ENCODE measurements at regions not wholly inside any gene's neighbourhood (a gene's known extent, or its start where the extent isn't known, plus 50 kb on each side); places are given as distances from the start of the nearest gene placed in this dataset.

GRCh38 chr2:237171396-237171795, 85.7 kb downstream of the COPS8 start:
- TF ChIP-seq CTCF (IDR thresholded peaks at IDR 0.05; ENCODE audit: borderline replicate concordance, insufficient read depth, low read depth, low read length), result no peak
- no peak overlapping the region for H3K4me3 ChIP-seq (ENCODE audit: low read depth, low read length)

GRCh38 chr2:237171881-237172280, 86.2 kb downstream of the COPS8 start:
- no peak for TF ChIP-seq CTCF (IDR thresholded peaks at IDR 0.05; ENCODE audit: borderline replicate concordance, insufficient read depth, low read depth, low read length)
- no peak overlapping the region for H3K4me3 ChIP-seq (ENCODE audit: low read depth, low read length)

- H3K4me3 ChIP-seq (ENCODE audit: low read depth, low read length), result no peak overlapping the region
- TF ChIP-seq CTCF (IDR thresholded peaks at IDR 0.05; ENCODE audit: borderline replicate concordance, insufficient read depth, low read depth, low read length), result no peak
These were observed 91.4 kb downstream of the COPS8 start for GRCh38 chr2:237177052-237177451.

GRCh38 chr2:237177986-237178385, 92.3 kb downstream of the COPS8 start:
- TF ChIP-seq CTCF (IDR thresholded peaks at IDR 0.05; ENCODE audit: borderline replicate concordance, insufficient read depth, low read depth, low read length), result no peak
- H3K4me3 ChIP-seq (ENCODE audit: low read depth, low read length), result no peak overlapping the region

GRCh38 chr2:237178396-237178795, 92.7 kb downstream of the COPS8 start:
- TF ChIP-seq CTCF (IDR thresholded peaks at IDR 0.05; ENCODE audit: borderline replicate concordance, insufficient read depth, low read depth, low read length), result no peak
- H3K4me3 ChIP-seq (ENCODE audit: low read depth, low read length), result no peak overlapping the region

GRCh38 chr2:237179161-237179560, 93.5 kb downstream of the COPS8 start:
- H3K4me3 ChIP-seq (ENCODE audit: low read depth, low read length), result no peak overlapping the region
- no peak for TF ChIP-seq CTCF (IDR thresholded peaks at IDR 0.05; ENCODE audit: borderline replicate concordance, insufficient read depth, low read depth, low read length)

GRCh38 chr2:237180187-237180586, 94.5 kb downstream of the COPS8 start:
- no peak overlapping the region for H3K4me3 ChIP-seq (ENCODE audit: low read depth, low read length)
- TF ChIP-seq CTCF (IDR thresholded peaks at IDR 0.05; ENCODE audit: borderline replicate concordance, insufficient read depth, low read depth, low read length), result no peak

Data from GM12875 (cell line).